Mammary epithelial cell (primary cell): ENCODE measurements at regions not wholly inside any gene's neighbourhood (a gene's known extent, or its start where the extent isn't known, plus 50 kb on each side); places are given as distances from the start of the nearest gene placed in this dataset.

Experiments
- EZH2 ChIP-seq: IDR thresholded peaks from 2 replicates; pipeline ENCODE4 v1.6.1; 2012; ENCODE audit warnings: low read length, inconsistent platforms, borderline replicate concordance
- TF ChIP-seq, protein P1 (sequence below), 2 donors: IDR thresholded peaks in 1 of 2; conservative IDR thresholded peaks in 1 of 2; 2 replicates each; pipeline ENCODE4 v1.5.1; 2011 to 2012; ENCODE audit warnings: inconsistent platforms in 2 of 2, low read length in 2 of 2, mild to moderate bottlenecking in 2 of 2, control low read depth in 1 of 2, low read depth in 1 of 2; ENCODE audit not compliant: insufficient read depth in 1 of 2; ENCODE audit errors: extremely low read depth in 1 of 2

DNA sequence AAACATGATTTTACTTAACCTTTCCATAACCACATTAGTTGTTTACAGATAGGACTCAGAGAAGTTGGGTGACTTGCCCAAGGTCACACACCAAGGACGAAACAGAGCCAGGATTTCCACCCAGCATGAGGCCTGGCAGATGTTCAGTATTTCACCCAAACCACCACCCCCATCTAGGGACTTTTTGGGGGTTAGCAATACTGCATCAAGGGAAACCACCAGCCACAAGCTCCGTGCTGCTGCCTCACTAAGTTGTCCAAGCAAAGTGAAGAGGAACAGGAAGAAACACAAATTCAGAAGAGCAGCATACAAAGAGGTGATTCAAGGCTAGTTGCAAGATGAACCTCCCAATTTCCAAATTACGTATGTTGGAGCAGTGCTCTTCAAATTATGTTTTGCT, 219.6 kb upstream of the RORB start:
- TF ChIP-seq EZH2, result no peak
- TF ChIP-seq, protein P1, sequence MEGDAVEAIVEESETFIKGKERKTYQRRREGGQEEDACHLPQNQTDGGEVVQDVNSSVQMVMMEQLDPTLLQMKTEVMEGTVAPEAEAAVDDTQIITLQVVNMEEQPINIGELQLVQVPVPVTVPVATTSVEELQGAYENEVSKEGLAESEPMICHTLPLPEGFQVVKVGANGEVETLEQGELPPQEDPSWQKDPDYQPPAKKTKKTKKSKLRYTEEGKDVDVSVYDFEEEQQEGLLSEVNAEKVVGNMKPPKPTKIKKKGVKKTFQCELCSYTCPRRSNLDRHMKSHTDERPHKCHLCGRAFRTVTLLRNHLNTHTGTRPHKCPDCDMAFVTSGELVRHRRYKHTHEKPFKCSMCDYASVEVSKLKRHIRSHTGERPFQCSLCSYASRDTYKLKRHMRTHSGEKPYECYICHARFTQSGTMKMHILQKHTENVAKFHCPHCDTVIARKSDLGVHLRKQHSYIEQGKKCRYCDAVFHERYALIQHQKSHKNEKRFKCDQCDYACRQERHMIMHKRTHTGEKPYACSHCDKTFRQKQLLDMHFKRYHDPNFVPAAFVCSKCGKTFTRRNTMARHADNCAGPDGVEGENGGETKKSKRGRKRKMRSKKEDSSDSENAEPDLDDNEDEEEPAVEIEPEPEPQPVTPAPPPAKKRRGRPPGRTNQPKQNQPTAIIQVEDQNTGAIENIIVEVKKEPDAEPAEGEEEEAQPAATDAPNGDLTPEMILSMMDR (conservative IDR thresholded peaks at IDR 0.05 in 1 of 2, IDR thresholded peaks at IDR 0.05 in 1 of 2; ENCODE audit: extremely low read depth in 1 of 2, insufficient read depth in 1 of 2, low read depth in 1 of 2, low read length in 2 of 2), result no peak
